ENCODE measurements at regions not wholly inside any gene's neighbourhood (a gene's known extent, or its start where the extent isn't known, plus 50 kb on each side); places are given as distances from the start of the nearest gene placed in this dataset.

DNA sequence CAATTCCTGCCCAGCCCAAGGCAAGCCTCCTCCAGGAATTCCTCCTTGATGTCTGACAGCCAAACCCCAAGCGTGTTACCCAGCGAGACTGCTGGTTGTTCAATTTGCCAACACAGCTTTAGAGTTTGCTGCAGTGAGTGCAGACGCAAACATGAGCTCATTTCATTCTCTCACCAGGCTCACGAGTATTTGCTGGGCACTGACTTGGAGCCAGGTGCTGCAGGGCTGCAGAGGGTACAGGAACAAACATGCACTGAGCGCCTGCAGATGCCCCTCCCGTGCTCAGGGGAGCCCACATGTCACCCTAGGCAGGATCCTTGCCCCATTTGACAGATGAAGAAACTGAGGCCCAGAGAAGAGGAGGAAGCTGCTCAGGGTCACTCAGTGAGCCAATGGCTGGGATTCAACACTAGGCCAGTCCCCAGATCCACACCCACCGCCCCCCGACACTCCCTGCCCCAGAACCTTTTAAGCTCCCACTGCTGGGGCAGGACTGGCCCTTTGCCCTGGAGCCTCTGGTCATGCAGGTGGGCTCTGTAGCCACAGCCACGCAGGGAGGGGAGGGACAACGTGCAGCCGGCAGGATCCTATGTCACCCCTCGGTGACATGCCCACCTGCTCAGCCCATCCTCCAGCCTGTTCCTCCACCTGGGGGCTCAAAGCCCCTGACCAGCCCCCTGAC, 363.7 kb downstream of the MATN1 start:
- in situ Hi-C loops (cut with HindIII; ENCODE audit: extremely low pct_ligation_motif_present, low pct_unique_long_range_greater_than_20kb) (no loop called here), intact Hi-C loops (cut with micrococcal nuclease; ENCODE audit: unreplicated experiment) (no loop called here)
- DNase-seq (ENCODE audit: low spot score) (no peak), ATAC-seq (no peak), FAIRE-seq (no peak)
- no peak overlapping the region for H3K4me3 ChIP-seq (replicated peaks in 1 of 3; ENCODE audit: insufficient read depth in 1 of 3, low read depth in 2 of 3, low read length in 3 of 3)
- H3K79me2 ChIP-seq (ENCODE audit: insufficient read depth, low read length) = no peaks in the 10 kb centered on the region
- H3K36me3 ChIP-seq (replicated peaks in 1 of 2; ENCODE audit: control insufficient read depth in 1 of 2, insufficient read depth in 2 of 2, low read length in 2 of 2) = no peaks in the 10 kb centered on the region
- H3K27ac ChIP-seq (ENCODE audit: extremely low read length, insufficient read depth, low read length) = no peak overlapping the region
- no peaks in the 10 kb centered on the region for H4K20me1 ChIP-seq (ENCODE audit: insufficient read depth, low read length)
- TF ChIP-seq ZNF224 (CRISPR knock-in tag; IDR thresholded peaks at IDR 0.05) (no peak), TP53 (CRISPR knock-in tag; conservative IDR thresholded peaks at IDR 0.05) (no peak), BCL3 (CRISPR knock-in tag; IDR thresholded peaks at IDR 0.05) (no peak), STAT5B (CRISPR knock-in tag; IDR thresholded peaks at IDR 0.05) (no peak), CC2D1A (CRISPR knock-in tag; IDR thresholded peaks at IDR 0.05) (no peak), CCDC6 (CRISPR knock-in tag; IDR thresholded peaks at IDR 0.05) (no peak), ZNF615 (CRISPR knock-in tag; IDR thresholded peaks at IDR 0.05; ENCODE audit: borderline replicate concordance) (no peak), MTERF4 (CRISPR knock-in tag; IDR thresholded peaks at IDR 0.05) (no peak)
- no peaks in the 10 kb centered on the region for H3K9me3 ChIP-seq (ENCODE audit: low read length)
- H3K4me2 ChIP-seq (ENCODE audit: low read depth, low read length) = no peak overlapping the region
- no peak overlapping the region for H2AFZ ChIP-seq (ENCODE audit: low read length)
- H3K4me1 ChIP-seq (ENCODE audit: insufficient read depth, low read length) = no peaks in the 10 kb centered on the region
- ChIA-PET CTCF (ENCODE audit: low intra/inter-chr PET ratio, low total read pairs) (no interaction called here), POLR2A (no interaction called here)
- H3K27me3 ChIP-seq (ENCODE audit: control insufficient read depth in 1 of 2, insufficient read depth in 2 of 2, low read length in 2 of 2) = peaks cover 0 to 2% of the 10 kb centered on the region in 2 experiments; a peak in 1 of 5 replicates
- WGBS (ENCODE audit: low lambda C conversion rate) = 11% methylated on average over 8 of the region's 12 CpGs
- BruUV-seq (replicated peaks) = no TSS peak
- no peak overlapping the region for H3K9ac ChIP-seq (ENCODE audit: insufficient read depth, low read depth, low read length)
